Cardiac fibroblast (primary cell): ENCODE measurements at regions not wholly inside any gene's neighbourhood (a gene's known extent, or its start where the extent isn't known, plus 50 kb on each side); places are given as distances from the start of the nearest gene placed in this dataset.

Source experiments
- DNase-seq, 2 donors: peaks; one replicate each; pipeline versions ENCODE4 v3.0.0 to v3.0.0-alpha.2; 2010; ENCODE audit warnings: low read depth in 2 of 2
- H3K4me3 ChIP-seq, 2 donors: replicated peaks in 1 of 2; 1 replicate in 1 of 2; 2 replicates in 1 of 2; pipeline ENCODE4 v1.5.1; 2011; ENCODE audit warnings: low read depth in 2 of 2, low read length in 2 of 2, mild to moderate bottlenecking in 2 of 2, moderate library complexity in 1 of 2
- CTCF ChIP-seq: IDR thresholded peaks from one replicate; pipeline ENCODE4 v1.5.1; 2011; ENCODE audit warnings: low read depth, mild to moderate bottlenecking, low read length, inconsistent platforms

- TF ChIP-seq CTCF = no peak
- no peak for DNase-seq
- H3K4me3 ChIP-seq = no peak overlapping the region
Measured at GRCh38 chr17:79675413-79675725, 55.4 kb upstream of the ENPP7 start.

- no peak for DNase-seq
- TF ChIP-seq CTCF = no peak
- no peak overlapping the region for H3K4me3 ChIP-seq
Measured at GRCh38 chr17:79674506-79675412, 56.0 kb upstream of the ENPP7 start.

DNA sequence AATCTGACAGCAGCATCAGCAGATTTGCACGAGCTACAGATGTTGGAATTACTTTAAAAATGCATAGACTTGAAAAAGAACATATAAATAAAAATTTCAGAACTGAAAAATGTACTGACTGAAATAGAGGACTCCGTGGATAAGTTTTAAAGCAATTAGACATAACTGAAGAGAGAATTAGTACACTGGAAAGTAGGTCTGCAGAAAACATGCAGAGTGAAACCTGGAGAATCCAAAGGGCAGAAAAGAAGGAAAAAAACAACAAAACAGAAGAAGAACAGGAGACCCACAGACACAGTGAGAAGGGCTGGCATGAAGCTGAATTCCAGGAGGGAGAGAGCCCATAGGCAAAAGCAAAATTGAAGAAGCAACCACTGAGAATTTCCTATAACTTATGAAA is 57.2 kb upstream of the ENPP7 start:
- DNase-seq = no peak
- TF ChIP-seq CTCF = no peak

DNA sequence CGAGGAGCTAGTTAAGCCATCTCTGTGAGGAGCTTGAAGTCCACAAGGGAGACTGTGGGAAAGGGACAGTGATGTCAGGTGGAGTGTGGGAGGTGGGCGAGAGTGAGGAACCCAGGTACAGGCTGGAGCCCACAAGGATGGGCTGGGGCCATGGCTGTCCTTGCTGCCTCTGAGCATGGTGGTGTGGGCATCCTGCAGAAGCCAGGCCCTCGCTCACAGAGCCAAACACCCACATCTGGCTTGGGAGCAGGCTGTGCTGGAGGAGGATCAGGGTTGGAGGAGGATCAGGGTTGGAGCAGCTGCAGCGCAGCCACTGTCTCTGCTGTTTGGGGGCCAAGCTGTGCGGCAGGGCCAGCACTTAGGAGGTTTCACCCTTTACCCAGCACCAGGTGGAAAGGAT is 58.2 kb upstream of the ENPP7 start:
- DNase-seq = no peak
- TF ChIP-seq CTCF = no peak
- H3K4me3 ChIP-seq = no peak overlapping the region

More for the DNA sequence above, 57.2 kb upstream of the ENPP7 start:
- H3K4me3 ChIP-seq = no peak overlapping the region

GRCh38 chr17:79671085-79671694 is 59.6 kb upstream of the ENPP7 start:
- H3K4me3 ChIP-seq = no peak overlapping the region
- no peak for DNase-seq
- no peak for TF ChIP-seq CTCF

DNA sequence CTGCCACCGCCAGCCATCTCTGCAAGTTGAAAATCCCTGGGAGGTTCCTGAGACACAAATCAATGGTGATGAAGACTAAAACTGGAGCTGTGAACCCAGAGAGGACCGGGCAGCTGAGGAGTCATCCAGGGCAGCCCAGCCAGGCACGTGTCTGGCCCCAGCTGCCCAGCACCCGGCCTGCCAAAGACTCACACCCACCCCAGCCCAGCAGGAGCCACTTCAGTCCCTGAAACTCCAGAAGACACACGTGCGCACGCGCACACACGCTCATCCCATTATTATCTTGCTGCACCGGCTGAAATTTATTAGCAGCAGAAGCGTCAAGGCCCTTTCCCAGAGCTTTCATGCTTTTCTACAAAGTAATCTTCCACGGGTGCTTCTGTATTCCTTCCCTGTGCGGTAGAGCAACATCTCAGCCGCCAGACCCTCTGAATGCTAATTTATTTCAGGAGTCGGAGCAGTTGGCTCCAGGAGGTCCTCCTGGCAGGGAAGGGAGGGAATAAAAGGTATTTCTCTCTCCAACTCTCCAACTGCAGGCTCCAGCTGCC is 59.8 kb upstream of the RBFOX3 start:
- TF ChIP-seq CTCF = no peak

More for the DNA sequence above, 59.8 kb upstream of the RBFOX3 start:
- H3K4me3 ChIP-seq = no peak overlapping the region
- no peak for DNase-seq
